ENCODE measurements at regions not wholly inside any gene's neighbourhood (a gene's known extent, or its start where the extent isn't known, plus 50 kb on each side); places are given as distances from the start of the nearest gene placed in this dataset.

DNA sequence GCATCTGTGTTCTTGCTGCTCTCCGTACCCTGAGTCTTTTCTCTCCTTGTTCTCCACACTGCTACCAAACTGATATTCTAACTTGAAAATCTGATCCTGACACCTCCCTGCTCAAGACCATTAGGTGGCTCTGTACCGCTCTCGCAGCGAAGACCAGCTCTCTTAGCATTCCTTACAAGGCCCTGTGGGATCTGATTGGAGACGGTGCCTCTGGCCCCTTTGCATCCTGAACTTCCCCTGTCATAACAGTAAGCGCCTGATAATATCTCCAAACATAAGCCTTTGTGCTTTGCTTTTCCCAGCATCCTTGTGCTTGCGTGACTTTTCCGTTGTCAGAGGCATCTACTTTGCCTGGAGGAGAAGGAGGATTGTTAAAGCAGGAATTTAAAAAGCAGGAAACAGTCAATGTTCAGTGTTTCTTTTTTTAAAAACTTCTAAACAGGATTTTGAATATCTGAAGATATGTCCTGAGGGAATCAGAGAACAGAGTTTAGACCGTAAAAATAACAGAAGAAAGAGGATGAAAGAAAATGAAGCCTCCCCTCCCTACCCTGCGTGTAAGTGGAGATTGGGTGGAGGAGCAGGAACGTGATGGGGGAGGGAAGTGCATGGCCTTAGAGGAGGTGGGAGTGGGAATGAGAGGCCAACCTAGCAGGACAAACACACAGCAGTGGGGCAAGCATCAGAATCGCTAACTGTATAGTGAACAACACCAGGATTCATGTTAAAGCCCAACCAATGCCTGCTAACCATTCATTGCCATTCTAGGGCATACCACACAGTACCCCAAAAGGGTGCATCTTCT is 89.2 kb upstream of the STMND1 start:
- peaks cover 0 to 6% (median 2%) of the 10 kb centered on the region in 3 donors for H3K27me3 ChIP-seq
- H3K36me3 ChIP-seq, result no peaks in the 10 kb centered on the region
- H3K9me3 ChIP-seq, result no peaks in the 10 kb centered on the region
- TF ChIP-seq POLR2A (IDR thresholded peaks at IDR 0.05), result no peak
- TF ChIP-seq, protein P1, sequence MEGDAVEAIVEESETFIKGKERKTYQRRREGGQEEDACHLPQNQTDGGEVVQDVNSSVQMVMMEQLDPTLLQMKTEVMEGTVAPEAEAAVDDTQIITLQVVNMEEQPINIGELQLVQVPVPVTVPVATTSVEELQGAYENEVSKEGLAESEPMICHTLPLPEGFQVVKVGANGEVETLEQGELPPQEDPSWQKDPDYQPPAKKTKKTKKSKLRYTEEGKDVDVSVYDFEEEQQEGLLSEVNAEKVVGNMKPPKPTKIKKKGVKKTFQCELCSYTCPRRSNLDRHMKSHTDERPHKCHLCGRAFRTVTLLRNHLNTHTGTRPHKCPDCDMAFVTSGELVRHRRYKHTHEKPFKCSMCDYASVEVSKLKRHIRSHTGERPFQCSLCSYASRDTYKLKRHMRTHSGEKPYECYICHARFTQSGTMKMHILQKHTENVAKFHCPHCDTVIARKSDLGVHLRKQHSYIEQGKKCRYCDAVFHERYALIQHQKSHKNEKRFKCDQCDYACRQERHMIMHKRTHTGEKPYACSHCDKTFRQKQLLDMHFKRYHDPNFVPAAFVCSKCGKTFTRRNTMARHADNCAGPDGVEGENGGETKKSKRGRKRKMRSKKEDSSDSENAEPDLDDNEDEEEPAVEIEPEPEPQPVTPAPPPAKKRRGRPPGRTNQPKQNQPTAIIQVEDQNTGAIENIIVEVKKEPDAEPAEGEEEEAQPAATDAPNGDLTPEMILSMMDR (IDR thresholded peaks at IDR 0.05 in 4 of 5, conservative IDR thresholded peaks at IDR 0.05 in 1 of 5), result no peak
- DNase-seq (no peak), ATAC-seq (no peak)
- no peak overlapping the region for H3K4me3 ChIP-seq
- in situ Hi-C loops (cut with MboI; ENCODE audit: low sequenced_read_pairs in 4 of 4), result no loop called here
- H3K27ac ChIP-seq, result no peak overlapping the region
- H3K4me1 ChIP-seq, result no peaks in the 10 kb centered on the region
- intact Hi-C loops (cut with DNase I; ENCODE audit: low total_unique reads), result no loop called here

DNA sequence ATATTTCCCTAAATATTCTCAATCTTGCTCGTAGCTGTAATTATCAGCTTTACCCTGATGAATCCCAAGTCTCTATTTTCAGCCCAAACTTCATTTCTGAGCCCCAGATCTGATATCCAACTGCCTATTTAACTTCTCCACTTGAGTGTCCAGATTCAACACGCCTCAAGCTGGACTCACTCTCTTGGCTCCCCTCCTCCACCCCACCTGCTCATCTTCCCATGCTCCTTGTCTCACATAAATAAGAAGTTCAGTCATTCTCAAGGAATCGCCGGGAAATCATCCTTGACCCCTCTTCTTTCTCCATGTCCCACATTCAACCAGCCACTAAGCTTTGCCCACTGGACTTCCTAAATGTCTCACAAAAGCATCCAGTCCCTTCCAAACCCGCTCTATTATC is 89.9 kb upstream of the STMND1 start:
- no peak for TF ChIP-seq POLR2A (IDR thresholded peaks at IDR 0.05)
- TF ChIP-seq, protein P1 (IDR thresholded peaks at IDR 0.05 in 4 of 5, conservative IDR thresholded peaks at IDR 0.05 in 1 of 5), result no peak
- DNase-seq (no peak), ATAC-seq (no peak)
- no peaks in the 10 kb centered on the region for H3K4me1 ChIP-seq
- H3K27ac ChIP-seq, result no peak overlapping the region
- H3K9me3 ChIP-seq, result no peaks in the 10 kb centered on the region
- no peak overlapping the region for H3K4me3 ChIP-seq
- intact Hi-C loops (cut with DNase I; ENCODE audit: low total_unique reads), result no loop called here
- H3K27me3 ChIP-seq, result peaks cover 0 to 6% (median 2%) of the 10 kb centered on the region in 3 donors
- no peaks in the 10 kb centered on the region for H3K36me3 ChIP-seq
- in situ Hi-C loops (cut with MboI; ENCODE audit: low sequenced_read_pairs in 4 of 4), result no loop called here

DNA sequence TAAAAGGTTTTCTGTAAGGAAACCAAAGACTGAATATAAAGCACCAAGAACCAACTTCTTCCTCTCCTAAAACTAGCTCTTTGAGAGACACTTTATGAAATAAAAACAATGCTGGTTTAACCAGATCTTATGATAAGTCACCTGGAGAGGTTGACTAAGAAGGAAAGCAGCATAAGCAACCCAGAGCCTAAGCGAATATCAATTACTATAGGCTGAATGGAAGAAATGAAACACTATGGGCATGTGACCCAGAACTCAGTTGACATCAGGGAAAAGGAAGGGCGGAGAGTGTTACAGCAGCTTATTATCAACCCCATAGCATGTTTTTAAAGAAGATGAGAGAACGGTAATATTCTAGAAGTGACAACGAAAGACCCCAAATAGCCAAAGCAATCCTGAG is 94.1 kb upstream of the STMND1 start:
- no peaks in the 10 kb centered on the region for H3K36me3 ChIP-seq
- in situ Hi-C loops (cut with MboI; ENCODE audit: low sequenced_read_pairs in 4 of 4), result no loop called here
- DNase-seq (no peak), ATAC-seq (no peak)
- H3K27ac ChIP-seq, result no peak overlapping the region
- no peaks in the 10 kb centered on the region for H3K4me1 ChIP-seq
- H3K27me3 ChIP-seq, result peaks cover 0 to 3% (median 0%) of the 10 kb centered on the region in 3 donors
- intact Hi-C loops (cut with DNase I; ENCODE audit: low total_unique reads), result no loop called here
- H3K9me3 ChIP-seq, result no peaks in the 10 kb centered on the region
- no peak for TF ChIP-seq POLR2A (IDR thresholded peaks at IDR 0.05)
- no peak overlapping the region for H3K4me3 ChIP-seq

DNA sequence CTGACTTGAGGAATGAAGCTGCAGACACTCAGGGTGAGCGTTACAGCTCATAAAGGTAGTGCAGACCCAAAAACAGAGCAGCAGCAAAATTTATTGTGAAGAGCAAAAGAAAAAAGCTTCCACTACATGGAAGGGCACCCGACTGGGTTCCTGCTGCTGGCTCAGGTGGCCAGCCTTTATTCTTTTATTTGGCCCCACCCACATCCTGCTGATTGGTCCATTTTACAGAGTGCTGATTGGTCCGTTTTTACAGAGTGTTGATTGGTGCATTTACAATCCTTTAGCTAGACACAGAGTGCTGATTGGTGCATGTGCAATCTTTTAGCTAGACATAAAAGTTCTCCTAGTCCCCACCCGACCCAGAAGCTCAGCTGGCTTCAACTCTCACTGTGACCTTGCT is 95.3 kb upstream of the STMND1 start:
- DNase-seq (no peak), ATAC-seq (no peak)
- no peak for TF ChIP-seq POLR2A (IDR thresholded peaks at IDR 0.05)
- TF ChIP-seq, protein P1 (IDR thresholded peaks at IDR 0.05 in 4 of 5, conservative IDR thresholded peaks at IDR 0.05 in 1 of 5), result no peak
- H3K9me3 ChIP-seq, result no peaks in the 10 kb centered on the region
- no peak overlapping the region for H3K27ac ChIP-seq
- intact Hi-C loops (cut with DNase I; ENCODE audit: low total_unique reads) (no loop called here), in situ Hi-C loops (cut with MboI; ENCODE audit: low sequenced_read_pairs in 4 of 4) (no loop called here)
- peaks cover 0 to 3% (median 0%) of the 10 kb centered on the region in 3 donors for H3K27me3 ChIP-seq
- H3K4me3 ChIP-seq, result no peak overlapping the region
- H3K36me3 ChIP-seq, result no peaks in the 10 kb centered on the region
- H3K4me1 ChIP-seq, result no peaks in the 10 kb centered on the region

DNA sequence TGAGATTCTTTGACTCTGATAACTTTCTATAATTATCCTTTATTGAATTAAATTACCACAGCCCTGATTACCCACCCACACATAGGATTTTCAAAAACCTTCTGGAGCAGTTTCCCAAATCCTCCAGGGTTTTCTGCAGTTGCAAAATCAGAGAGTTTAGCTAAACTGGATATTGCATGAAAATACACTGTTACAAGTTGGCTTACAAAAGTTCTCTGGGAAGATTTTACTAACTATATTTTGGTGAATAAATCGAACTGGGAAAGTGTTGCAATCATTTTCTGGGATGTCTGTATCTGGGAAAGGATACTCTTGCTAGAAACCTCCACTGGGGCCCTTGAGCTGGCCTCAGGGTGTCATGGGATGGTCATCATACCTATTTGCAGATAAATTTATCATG is 97.6 kb upstream of the STMND1 start:
- no peak for ATAC-seq

More for the DNA sequence above, 97.6 kb upstream of the STMND1 start:
- in situ Hi-C loops (cut with MboI; ENCODE audit: low sequenced_read_pairs in 4 of 4), result no loop called here
- intact Hi-C loops (cut with DNase I; ENCODE audit: low total_unique reads), result no loop called here
- DNase-seq, result no peak
- Histone ChIP-seq H3K4me1 (no peaks in the 10 kb centered on the region), H3K9me3 (no peaks in the 10 kb centered on the region), H3K27me3 (no peaks in the 10 kb centered on the region), H3K36me3 (no peaks in the 10 kb centered on the region), H3K4me3 (no peak overlapping the region), H3K27ac (no peak overlapping the region)
- TF ChIP-seq, protein P1 (IDR thresholded peaks at IDR 0.05 in 4 of 5, conservative IDR thresholded peaks at IDR 0.05 in 1 of 5), result no peak
- no peak for TF ChIP-seq POLR2A (IDR thresholded peaks at IDR 0.05)
